B cell (primary cell): ENCODE measurements at regions not wholly inside any gene's neighbourhood (a gene's known extent, or its start where the extent isn't known, plus 50 kb on each side); places are given as distances from the start of the nearest gene placed in this dataset.
"Not testable (repeated sequence)": the region's sequence is repeated elsewhere in the genome, so short reads cannot be mapped to it uniquely, and the experiment has no call there.

Experiments
- ATAC-seq: fragments of 200-7000 bp; cut with Tn5 transposase; one replicate; pipeline ENCODE4 v1.10.0; 2021; ENCODE audit warnings: low read depth, mild to moderate bottlenecking, moderate number of reproducible peaks, moderate library complexity
- CTCF ChIA-PET: fragments of 350-600 bp; sonication (Branson Sonifier 250); formaldehyde crosslinking; loops from one replicate; lab custom pipeline; 2021; ENCODE audit warnings: antibody characterized with exemption, inconsistent platforms; lab: Charles Lee
- POLR2A ChIA-PET: fragments of 350-600 bp; sonication (Branson Sonifier 250); formaldehyde crosslinking; loops from one replicate; lab custom pipeline; 2021; ENCODE audit warnings: antibody characterized with exemption; lab: Charles Lee
- DNase-seq: peaks from one replicate; pipeline ENCODE4 v3.0.0; 2013
- H2AFZ ChIP-seq: 2 replicates; pipeline ENCODE4 v1.6.1; 2012; ENCODE audit warnings: mild to moderate bottlenecking, low read depth, low read length; ENCODE audit not compliant: insufficient read depth, poor library complexity, severe bottlenecking
- H3K27ac ChIP-seq, 2 donors: 1 replicate in 1 of 2; 2 replicates in 1 of 2; pipeline ENCODE4 v1.5.1; 2012 to 2013; ENCODE audit warnings: low read length in 2 of 2, mild to moderate bottlenecking in 2 of 2, moderate library complexity in 1 of 2
- H3K27me3 ChIP-seq, 4 experiments: fragments of 200-600 bp in 1 of 4; sonication (generic) in 1 of 4; replicated peaks in 1 of 4; 1 replicate in 2 of 4; 2 replicates in 2 of 4; pipeline versions ENCODE4 v1.6.1 to v1.7.0; 2013 to 2016; ENCODE audit warnings: low read length in 3 of 4, mild to moderate bottlenecking in 2 of 4, mixed read lengths in 1 of 4, moderate library complexity in 1 of 4; ENCODE audit not compliant: insufficient read depth in 4 of 4, control insufficient read depth in 3 of 4; ENCODE audit errors: control extremely low read depth in 1 of 4
- H3K36me3 ChIP-seq, 2 experiments: replicated peaks in 1 of 2; 1 replicate in 1 of 2; 2 replicates in 1 of 2; pipeline versions ENCODE4 v1.6.1 to v1.7.1; 2013; ENCODE audit warnings: low read length in 1 of 2; ENCODE audit not compliant: insufficient read depth in 2 of 2, control insufficient read depth in 1 of 2; ENCODE audit errors: control extremely low read depth in 1 of 2, extremely low read depth in 1 of 2
- H3K4me1 ChIP-seq, 2 donors: fragments of 200-600 bp in 1 of 2; sonication (generic) in 1 of 2; 1 replicate in 1 of 2; 2 replicates in 1 of 2; pipeline versions ENCODE4 v1.5.1 to v1.6.1; 2013 to 2017; ENCODE audit warnings: low read length in 2 of 2; ENCODE audit not compliant: control insufficient read depth in 2 of 2, insufficient read depth in 2 of 2
- H3K4me2 ChIP-seq: replicated peaks from 2 replicates; pipeline ENCODE3; 2012; ENCODE audit warnings: mild to moderate bottlenecking, low read depth, low read length; ENCODE audit not compliant: poor library complexity, severe bottlenecking
- H3K4me3 ChIP-seq, 5 experiments: fragments of 200-600 bp in 1 of 5; sonication (generic) in 1 of 5; 1 replicate in 3 of 5; 2 replicates in 2 of 5; pipeline versions ENCODE4 v1.5.1 to v1.7.0; 2011 to 2016; ENCODE audit warnings: low read length in 4 of 5, mild to moderate bottlenecking in 4 of 5, low read depth in 2 of 5, control low read depth in 1 of 5, moderate library complexity in 1 of 5; ENCODE audit not compliant: insufficient read depth in 1 of 5; ENCODE audit errors: control extremely low read depth in 1 of 5, extremely low read depth in 1 of 5
- H3K79me2 ChIP-seq: fragments of 200-600 bp; sonication (generic); one replicate; pipeline ENCODE4 v1.6.0; 2016; ENCODE audit warnings: low read length; ENCODE audit not compliant: control insufficient read depth, insufficient read depth
- H3K9ac ChIP-seq: fragments of 200-600 bp; sonication (generic); 2 replicates; pipeline ENCODE4 v1.6.1; 2017; ENCODE audit warnings: mild to moderate bottlenecking, low read length, moderate library complexity
- H3K9me3 ChIP-seq, 3 donors: one replicate each; pipeline versions ENCODE4 v1.6.1 to v1.7.1; 2013; ENCODE audit warnings: low read length in 2 of 3; ENCODE audit not compliant: control insufficient read depth in 2 of 3, insufficient read depth in 1 of 3; ENCODE audit errors: control extremely low read depth in 1 of 3
- H4K20me1 ChIP-seq: 2 replicates; pipeline ENCODE4 v1.6.0; 2012; ENCODE audit warnings: mild to moderate bottlenecking, low read length; ENCODE audit not compliant: insufficient read depth, control insufficient read depth, poor library complexity, severe bottlenecking
- H3K27ac Mint-ChIP-seq: one replicate; pipeline ENCODE4 v1.8.0; 2021; ENCODE audit warnings: mixed read lengths
- H3K27me3 Mint-ChIP-seq: one replicate; pipeline ENCODE4 v1.8.0; 2021; ENCODE audit warnings: mixed read lengths
- H3K4me1 Mint-ChIP-seq: one replicate; pipeline ENCODE4 v1.8.0; 2021; ENCODE audit warnings: mixed read lengths
- H3K4me3 Mint-ChIP-seq: one replicate; pipeline ENCODE4 v1.8.0; 2021; ENCODE audit warnings: mixed read lengths
- H3K9me3 Mint-ChIP-seq: one replicate; pipeline ENCODE4 v1.8.0; 2022; ENCODE audit warnings: mixed read lengths; ENCODE audit not compliant: insufficient read depth
- EZH2 ChIP-seq: IDR thresholded peaks from 2 replicates; pipeline ENCODE4 v1.6.1; 2012; ENCODE audit warnings: borderline replicate concordance, low read depth, mild to moderate bottlenecking, moderate library complexity, low read length; ENCODE audit not compliant: insufficient read depth, poor library complexity, severe bottlenecking
- WGBS: methylation state at CpG from one replicate; pipeline ENCODE4 v1.1.5; 2013; ENCODE audit warnings: missing lambda C conversion rate; ENCODE audit not compliant: insufficient coverage; 5-methylcytosine and 5-hydroxymethylcytosine counted together
- intact Hi-C: fragments of 100-400 bp; cut with micrococcal nuclease; formaldehyde crosslinking; loops from one replicate; pipeline ENCODE4 v1.10.0; 2022
- TF ChIP-seq, protein P1 (sequence below): fragments of 200-600 bp; IDR thresholded peaks from one replicate; pipeline ENCODE4 v1.8.0; 2022; ENCODE audit warnings: antibody characterized with exemption, mild to moderate bottlenecking

DNA sequence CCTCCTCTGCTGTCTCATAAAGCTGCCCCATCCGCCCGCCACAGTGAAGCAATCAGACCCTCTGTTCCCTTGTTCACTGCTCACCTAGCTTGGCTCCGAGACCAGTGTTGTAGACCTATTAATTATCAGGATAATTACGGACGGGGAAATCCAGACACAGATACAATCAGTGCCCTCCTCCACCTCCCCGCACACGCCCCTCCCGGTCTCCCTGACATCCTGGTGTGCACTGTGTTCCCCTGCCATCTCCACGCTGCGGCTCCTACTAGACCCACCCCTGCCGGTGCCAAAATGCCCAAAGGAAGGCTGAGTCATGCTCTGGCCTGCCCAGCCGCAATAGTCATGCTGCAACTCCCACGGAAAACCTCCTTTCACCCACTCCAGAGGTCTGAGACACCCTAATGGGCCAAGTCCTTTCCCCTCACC lies 277.3 kb upstream of the TLE3 start:
- peaks cover 0 to 18% (median 3%) of the 10 kb centered on the region in 4 experiments for H3K27me3 ChIP-seq
- ChIA-PET POLR2A (no interaction called here), CTCF (no interaction called here)
- H3K79me2 ChIP-seq, result no peaks in the 10 kb centered on the region
- ATAC-seq, result no peak
- Mint-ChIP-seq H3K27me3 (peaks cover 24% of the 10 kb centered on the region), H3K4me3 (no peak overlapping the region), H3K4me1 (peaks cover 16% of the 10 kb centered on the region), H3K27ac (no peak overlapping the region), H3K9me3 (no peaks in the 10 kb centered on the region)
- no peaks in the 10 kb centered on the region for H3K9me3 ChIP-seq
- H3K4me3 ChIP-seq, result no peak overlapping the region
- H3K27ac ChIP-seq, result no peak overlapping the region
- H3K36me3 ChIP-seq, result no peaks in the 10 kb centered on the region
- WGBS, result 88% methylated on average over 13 of the region's 13 CpGs
- no peak for DNase-seq
- no peak overlapping the region for H3K4me2 ChIP-seq
- TF ChIP-seq, protein P1, sequence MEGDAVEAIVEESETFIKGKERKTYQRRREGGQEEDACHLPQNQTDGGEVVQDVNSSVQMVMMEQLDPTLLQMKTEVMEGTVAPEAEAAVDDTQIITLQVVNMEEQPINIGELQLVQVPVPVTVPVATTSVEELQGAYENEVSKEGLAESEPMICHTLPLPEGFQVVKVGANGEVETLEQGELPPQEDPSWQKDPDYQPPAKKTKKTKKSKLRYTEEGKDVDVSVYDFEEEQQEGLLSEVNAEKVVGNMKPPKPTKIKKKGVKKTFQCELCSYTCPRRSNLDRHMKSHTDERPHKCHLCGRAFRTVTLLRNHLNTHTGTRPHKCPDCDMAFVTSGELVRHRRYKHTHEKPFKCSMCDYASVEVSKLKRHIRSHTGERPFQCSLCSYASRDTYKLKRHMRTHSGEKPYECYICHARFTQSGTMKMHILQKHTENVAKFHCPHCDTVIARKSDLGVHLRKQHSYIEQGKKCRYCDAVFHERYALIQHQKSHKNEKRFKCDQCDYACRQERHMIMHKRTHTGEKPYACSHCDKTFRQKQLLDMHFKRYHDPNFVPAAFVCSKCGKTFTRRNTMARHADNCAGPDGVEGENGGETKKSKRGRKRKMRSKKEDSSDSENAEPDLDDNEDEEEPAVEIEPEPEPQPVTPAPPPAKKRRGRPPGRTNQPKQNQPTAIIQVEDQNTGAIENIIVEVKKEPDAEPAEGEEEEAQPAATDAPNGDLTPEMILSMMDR, result no peak
- TF ChIP-seq EZH2, result no peak
- peaks cover 4 to 9% of the 10 kb centered on the region in 2 donors for H3K4me1 ChIP-seq
- H3K9ac ChIP-seq, result no peak overlapping the region
- intact Hi-C loops, result no loop called here
- H4K20me1 ChIP-seq, result no peaks in the 10 kb centered on the region
- no peak overlapping the region for H2AFZ ChIP-seq

GRCh38 chr15:70374096-70374495 lies 276.4 kb upstream of the TLE3 start:
- no peak overlapping the region for H2AFZ ChIP-seq
- H3K9me3 ChIP-seq, result no peaks in the 10 kb centered on the region
- intact Hi-C loops, result no loop called here
- H3K27me3 ChIP-seq, result peaks cover 0 to 18% (median 3%) of the 10 kb centered on the region in 4 experiments
- H3K4me2 ChIP-seq, result no peak overlapping the region
- no peaks in the 10 kb centered on the region for H3K36me3 ChIP-seq
- TF ChIP-seq, protein P1, result no peak
- TF ChIP-seq EZH2, result no peak
- ATAC-seq, result no peak
- H3K4me3 ChIP-seq, result no peak overlapping the region
- WGBS, result 94% methylated on average over 2 of the region's 2 CpGs
- DNase-seq, result no peak
- POLR2A ChIA-PET, result interaction anchor here (0.6 kb wide), 1 partner anchor 60 kb away, joined by 6 read pairs; no protein-coding TSS in a partner anchor
- peaks cover 4 to 9% of the 10 kb centered on the region in 2 donors for H3K4me1 ChIP-seq
- H4K20me1 ChIP-seq, result no peaks in the 10 kb centered on the region
- CTCF ChIA-PET, result interaction anchor here (1.0 kb wide), 1 partner anchor 12 kb away, joined by 3 read pairs; no protein-coding TSS in a partner anchor
- H3K27ac Mint-ChIP-seq, result no peak overlapping the region
- no peaks in the 10 kb centered on the region for H3K79me2 ChIP-seq
- H3K9me3 Mint-ChIP-seq, result no peaks in the 10 kb centered on the region
- no peak overlapping the region for H3K4me3 Mint-ChIP-seq
- H3K27ac ChIP-seq, result no peak overlapping the region
- H3K9ac ChIP-seq, result no peak overlapping the region
- H3K4me1 Mint-ChIP-seq, result peaks cover 16% of the 10 kb centered on the region
- H3K27me3 Mint-ChIP-seq, result peaks cover 24% of the 10 kb centered on the region

DNA sequence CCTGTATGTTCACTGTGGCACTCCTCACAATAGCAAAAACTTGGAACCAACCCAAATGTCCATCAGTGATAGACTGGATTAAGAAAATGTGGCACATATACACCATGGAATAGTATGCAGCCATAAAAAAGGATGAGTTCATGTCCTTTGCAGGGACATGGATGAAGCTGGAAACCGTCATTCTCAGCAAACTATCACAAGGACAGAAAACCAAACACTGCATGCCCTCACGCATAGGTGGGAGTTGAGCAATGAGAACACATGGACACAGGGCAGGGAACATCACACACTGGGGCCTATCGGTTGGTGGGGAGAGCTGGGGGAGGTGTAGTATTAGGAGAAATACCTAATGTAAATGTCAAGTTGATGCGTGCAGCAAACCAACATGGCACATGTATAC lies 275.7 kb upstream of the TLE3 start:
- H3K27ac Mint-ChIP-seq, H2AFZ ChIP-seq, H3K4me3 ChIP-seq, H4K20me1 ChIP-seq, H3K4me3 Mint-ChIP-seq, H3K4me1 ChIP-seq, intact Hi-C loops, DNase-seq, H3K9ac ChIP-seq, POLR2A ChIA-PET, ATAC-seq, H3K79me2 ChIP-seq, H3K27ac ChIP-seq, H3K4me2 ChIP-seq, H3K9me3 ChIP-seq, H3K36me3 ChIP-seq, H3K9me3 Mint-ChIP-seq: not testable (repeated sequence)
- WGBS, result 90% methylated on average over 2 of the region's 4 CpGs
- Mint-ChIP-seq H3K27me3 (peaks cover 24% of the 10 kb centered on the region), H3K4me1 (peaks cover 16% of the 10 kb centered on the region)
- peaks cover 0 to 18% (median 3%) of the 10 kb centered on the region in 4 experiments for H3K27me3 ChIP-seq
- CTCF ChIA-PET, result interaction anchor here (1.0 kb wide), 1 partner anchor 11 kb away, joined by 3 read pairs; no protein-coding TSS in a partner anchor
